HG03097 (cell line): ENCODE measurements at regions not wholly inside any gene's neighbourhood (a gene's known extent, or its start where the extent isn't known, plus 50 kb on each side); places are given as distances from the start of the nearest gene placed in this dataset.

Experiments
- ATAC-seq: cut with Tn5 transposase; IDR thresholded peaks from one replicate; pipeline ENCODE4 v1.9.1; 2021; ENCODE audit not compliant: unreplicated experiment, low FRiP score

DNA sequence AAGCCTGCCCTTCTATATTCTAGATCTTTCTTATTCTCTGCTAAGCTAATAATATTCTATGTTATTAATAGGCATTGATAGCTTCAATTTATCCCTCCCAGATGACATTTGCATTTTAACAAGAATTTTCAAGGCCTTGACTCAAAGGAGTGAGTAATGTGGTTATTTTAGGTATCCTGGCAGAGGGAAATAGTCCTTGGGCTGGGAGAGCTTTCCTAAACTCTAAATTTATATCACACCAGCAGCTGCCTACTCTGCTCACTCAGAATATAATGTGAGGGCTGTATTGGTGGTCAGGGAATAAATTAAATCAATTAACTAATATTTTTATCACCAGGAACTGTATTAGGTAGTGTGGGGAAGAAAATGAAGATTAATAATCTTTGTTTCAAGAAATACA, 74.8 kb upstream of the ADAM23 start:
- ATAC-seq: no peak

DNA sequence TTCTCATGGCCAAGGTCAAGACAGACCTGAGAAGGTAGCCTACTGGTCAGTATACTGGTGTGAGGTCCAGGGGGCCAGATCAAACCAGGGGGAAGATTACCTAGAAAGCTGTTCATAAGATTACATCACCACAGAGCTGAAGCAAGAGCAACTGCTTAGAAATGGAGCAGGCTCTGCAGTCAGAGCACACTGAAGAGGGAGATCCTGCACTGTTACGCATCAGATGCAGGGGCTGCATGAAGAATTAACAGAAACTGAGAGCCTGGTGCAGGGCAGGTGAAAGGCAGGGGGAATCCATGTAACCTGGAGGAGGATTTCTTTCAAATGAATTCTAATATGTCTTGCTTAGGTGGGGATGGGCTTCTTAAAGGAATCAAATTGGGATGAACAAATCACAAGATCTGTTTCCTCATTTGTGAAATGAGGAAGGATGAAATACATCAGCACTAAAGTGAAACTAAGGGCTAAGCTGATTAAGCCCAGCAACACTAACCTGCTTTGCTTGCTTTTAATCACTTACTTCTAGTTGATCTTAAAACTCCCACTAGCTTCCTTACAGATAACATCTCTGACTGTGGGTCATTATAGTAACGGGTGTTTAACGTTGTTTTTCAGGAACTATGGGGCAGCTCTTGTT, 74.3 kb upstream of the ADAM23 start:
- no peak for ATAC-seq

DNA sequence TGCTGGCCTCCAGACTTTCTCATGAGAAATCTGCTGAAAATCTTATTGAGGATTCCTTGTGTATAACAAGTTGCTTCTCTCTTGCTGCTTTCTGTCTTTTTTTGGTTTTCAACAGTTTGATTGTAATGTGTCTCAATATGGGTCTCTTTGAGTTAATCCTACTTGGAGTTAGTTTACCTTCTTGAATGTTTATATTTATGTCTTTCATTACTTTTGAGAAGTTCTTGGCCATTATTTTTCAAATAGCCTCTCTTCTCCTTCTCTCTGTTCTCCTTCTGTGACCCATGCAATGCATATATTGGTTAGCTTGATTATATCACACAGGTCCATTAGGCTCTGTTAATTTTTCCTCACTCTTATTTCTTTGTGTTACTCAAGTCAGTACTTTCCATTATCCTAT, 67.4 kb upstream of the ADAM23 start:
- no peak for ATAC-seq

DNA sequence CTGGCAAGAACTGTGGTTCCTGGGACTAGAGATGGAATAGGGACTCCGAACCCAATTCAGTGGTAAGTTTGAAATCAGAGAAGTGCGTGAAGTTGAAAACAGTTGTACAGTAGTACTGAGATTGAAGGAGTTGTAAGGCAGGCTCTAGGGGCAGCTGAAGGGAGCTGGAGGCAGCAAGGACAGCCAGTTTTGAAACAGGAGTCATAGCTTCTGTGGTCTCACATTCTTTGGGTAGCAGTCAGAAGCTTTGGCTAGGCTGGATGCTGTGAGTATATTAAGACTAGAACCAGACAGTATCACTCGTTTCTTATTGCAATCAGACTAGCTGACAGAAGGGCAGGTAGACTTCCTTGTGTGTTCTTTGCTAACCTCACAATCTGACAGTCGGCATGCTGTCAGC, 64.5 kb upstream of the ADAM23 start:
- no peak for ATAC-seq

DNA sequence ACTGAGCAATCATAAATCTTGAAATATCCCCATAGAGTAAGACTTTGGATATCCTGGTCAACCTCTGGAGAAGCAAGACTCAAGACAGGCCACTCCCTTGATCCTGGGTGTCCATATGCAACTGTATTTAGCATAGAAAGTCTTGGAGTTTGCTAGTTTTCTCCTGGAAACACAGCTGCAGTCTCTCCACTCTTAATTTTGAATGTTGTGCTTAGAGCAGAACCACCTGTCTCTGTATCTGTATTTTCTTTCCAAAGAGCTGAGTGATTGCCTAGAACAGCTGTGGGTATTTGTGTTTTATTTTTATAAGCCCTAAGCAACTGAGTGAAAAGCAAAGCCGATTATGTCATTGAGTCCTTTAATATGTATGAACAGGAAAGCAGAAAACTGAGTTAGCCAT, 64.1 kb upstream of the ADAM23 start:
- ATAC-seq: no peak

DNA sequence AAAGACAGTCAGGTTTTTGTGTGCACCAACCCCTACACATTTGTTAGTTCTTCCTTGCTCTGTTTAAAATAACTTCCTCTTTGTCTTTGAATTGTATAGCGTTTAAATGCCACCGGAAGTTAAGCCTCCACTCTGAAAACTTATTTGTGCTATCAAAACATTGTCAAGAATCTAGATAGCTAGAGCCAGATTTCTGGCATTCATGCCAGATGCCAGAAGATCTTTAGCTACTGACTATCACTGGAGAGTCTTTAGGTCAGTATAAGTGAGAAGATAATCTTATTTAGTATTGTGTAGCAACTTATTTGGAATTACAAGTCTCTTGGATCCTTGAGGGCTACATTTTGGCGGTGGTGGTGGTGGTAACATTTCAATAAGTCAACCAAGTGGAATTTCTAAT, 63.4 kb upstream of the ADAM23 start:
- ATAC-seq: no peak

DNA sequence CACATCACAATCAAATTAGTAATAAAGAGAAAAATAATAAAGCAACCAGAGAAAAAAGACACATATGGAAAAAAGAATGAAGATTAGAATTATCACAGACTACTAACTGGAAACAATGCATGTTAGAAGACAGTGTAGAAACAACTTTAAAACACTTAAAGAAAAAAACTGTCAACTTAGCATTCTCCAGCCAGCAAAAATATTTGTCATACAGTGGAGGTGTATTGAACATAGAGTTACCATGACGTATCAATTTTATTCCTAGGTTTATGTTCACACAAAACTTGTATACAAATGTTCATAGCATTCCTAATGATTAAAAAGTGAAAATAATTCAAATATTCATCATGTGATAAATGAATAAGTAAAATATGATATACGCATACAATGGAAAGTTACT, 61.5 kb upstream of the ADAM23 start:
- ATAC-seq: no peak

DNA sequence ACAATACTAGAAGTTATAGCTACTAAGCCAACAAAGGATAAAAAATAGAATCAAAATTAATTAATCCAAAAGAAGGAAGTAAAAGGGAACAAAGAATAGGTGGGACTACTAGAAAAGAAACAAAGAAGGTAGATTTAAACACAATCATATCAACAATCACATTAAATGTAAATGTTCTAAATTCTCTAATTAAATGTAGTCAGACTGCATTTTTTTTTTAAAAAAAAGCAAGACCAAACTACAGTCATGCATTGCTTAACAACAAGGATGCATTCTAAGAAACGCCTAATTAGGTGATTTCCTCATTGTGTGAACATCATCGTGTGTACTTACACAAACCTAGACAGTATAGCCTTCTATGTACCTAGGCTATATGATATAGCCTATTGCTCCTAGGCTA, 59.7 kb upstream of the ADAM23 start:
- ATAC-seq: no peak

DNA sequence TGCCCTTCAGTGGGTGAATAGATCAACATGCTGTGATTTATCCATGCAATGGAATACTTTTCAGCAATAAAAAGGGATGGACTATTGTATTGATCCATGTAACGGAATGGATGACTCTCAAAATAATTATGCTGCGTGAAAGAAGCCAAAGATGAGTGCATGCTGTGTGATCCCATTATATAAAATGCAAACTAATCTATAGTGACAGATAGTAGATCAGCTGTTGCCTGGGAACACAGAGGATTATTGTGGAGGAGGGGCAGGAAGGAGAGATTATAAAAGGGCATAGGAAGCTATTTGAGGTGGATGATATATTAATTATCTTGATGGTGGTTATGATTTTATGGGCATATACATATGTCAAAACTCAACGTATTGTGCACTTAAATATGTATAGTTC, 55.5 kb upstream of the ADAM23 start:
- no peak for ATAC-seq

DNA sequence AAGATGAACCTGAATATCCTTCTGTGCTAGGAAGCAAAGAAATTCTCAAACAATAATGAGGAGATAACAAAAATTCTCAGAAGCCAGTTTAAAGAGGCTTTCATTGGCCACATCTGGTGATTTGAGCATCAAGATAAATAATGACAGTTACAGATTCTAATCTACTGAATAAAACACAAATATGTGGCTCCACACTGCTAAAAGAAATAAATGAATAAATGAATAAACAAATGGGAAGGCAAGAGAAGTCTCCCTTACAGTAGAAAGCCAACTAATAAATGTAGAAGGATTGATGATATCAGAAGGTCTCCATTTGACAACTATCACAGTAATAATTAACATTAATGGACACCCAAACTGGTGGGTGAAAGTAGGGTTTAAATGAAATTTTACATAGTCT, 54.6 kb upstream of the ADAM23 start:
- ATAC-seq: no peak

DNA sequence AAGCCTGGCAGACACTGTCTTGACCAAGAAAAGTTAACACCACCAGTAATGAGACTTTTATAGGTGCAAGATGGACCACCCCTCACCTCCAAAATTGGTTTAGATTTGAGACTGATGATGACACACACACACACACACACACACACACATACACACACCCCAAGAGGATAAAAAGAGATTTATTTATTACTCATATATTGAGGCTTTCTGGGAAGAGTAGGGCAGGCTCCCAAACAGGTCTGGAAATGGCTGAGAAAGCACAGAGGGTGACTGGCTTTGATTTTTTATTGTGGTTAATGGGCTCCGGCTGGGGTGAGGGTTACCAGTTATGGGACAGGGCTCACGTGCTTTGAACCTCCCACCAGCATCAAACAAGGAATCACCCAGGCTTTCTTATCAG, 54.2 kb upstream of the ADAM23 start:
- no peak for ATAC-seq

DNA sequence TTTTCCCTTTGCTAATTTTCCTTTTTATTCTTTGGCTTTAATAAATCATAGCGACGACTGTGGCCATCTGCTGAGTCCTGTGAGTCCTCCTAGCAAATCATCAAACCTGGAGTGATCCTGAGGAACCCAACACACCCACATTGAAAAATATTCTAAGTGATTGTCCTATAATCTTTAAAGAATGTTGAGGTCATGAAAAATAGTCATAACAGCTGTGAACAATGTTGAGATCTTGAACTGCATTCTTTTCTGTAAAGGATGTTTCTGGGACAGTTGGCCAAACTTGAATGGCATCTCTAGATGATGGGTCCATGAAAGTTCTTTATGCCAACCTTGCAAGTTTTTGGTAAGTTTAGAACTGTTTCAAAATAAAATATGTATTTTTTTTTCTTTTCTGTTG, 53.2 kb upstream of the ADAM23 start:
- no peak for ATAC-seq

DNA sequence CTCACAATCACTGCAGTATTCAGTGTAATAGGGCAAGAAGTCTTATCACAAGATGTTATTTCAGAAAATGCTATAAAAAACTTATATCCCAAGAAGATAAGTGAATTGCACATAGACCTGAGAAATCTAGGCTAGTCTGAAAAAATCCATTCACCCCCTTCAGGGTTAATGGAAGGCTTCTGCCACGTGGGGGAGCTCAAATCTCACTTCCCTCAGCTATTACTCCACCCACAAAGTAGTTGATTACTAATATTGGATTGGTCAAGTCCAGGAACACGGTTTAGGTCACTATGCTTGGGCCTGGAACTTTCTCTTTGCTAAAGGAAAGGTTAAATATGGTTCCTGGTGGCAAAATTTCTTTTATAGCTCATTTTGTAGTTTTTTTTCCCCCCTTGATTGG, 51.2 kb upstream of the ADAM23 start:
- ATAC-seq: peak; percentile 92
